ENCODE measurements at regions not wholly inside any gene's neighbourhood (a gene's known extent, or its start where the extent isn't known, plus 50 kb on each side); places are given as distances from the start of the nearest gene placed in this dataset.

- TF ChIP-seq POLR2A (IDR thresholded peaks at IDR 0.05) (no peak), CTCF (IDR thresholded peaks at IDR 0.05) (no peak), POLR2AphosphoS5 (IDR thresholded peaks at IDR 0.05; ENCODE audit: insufficient read depth in 1 of 2, low read depth in 1 of 2) (no peak)
Observed at GRCh38 chr7:26954951-26955350, 90.6 kb upstream of the SKAP2 start.
